Kasumi-1 (cell line): ENCODE measurements at regions not wholly inside any gene's neighbourhood (a gene's known extent, or its start where the extent isn't known, plus 50 kb on each side); places are given as distances from the start of the nearest gene placed in this dataset.
"Not testable (repeated sequence)": the region's sequence is repeated elsewhere in the genome, so short reads cannot be mapped to it uniquely, and the experiment has no call there.

Experiments used
- DNase-seq, 2 experiments: peaks; one replicate each; lab custom pipeline; 2025; lab: John Stamatoyannopoulos, UW

GRCh38 chr2:207328944-207329386 is 163.2 kb upstream of the KLF7 start:
- DNase-seq = no peak

DNA sequence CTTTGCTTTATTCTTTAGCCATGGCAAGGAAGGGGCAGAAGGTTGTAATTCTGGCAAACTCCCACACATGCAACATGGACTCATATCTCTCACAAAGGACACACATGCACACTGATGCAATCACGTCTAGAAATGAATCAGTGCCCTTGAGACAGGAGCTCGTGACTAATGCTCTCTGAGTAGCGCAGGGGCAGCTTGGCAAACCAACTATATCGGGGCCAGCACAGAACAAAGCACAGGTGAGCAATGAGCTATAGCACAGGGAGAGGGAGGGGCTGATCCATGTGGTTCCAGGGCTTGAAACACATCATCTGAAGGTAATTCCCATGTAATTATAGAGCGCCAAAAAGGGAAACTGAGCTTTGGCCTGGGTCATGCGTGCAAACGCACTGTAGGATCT is 165.2 kb upstream of the KLF7 start:
- DNase-seq = no peak

GRCh38 chr2:207331674-207332073 is 165.9 kb upstream of the KLF7 start:
- no peak for DNase-seq

DNA sequence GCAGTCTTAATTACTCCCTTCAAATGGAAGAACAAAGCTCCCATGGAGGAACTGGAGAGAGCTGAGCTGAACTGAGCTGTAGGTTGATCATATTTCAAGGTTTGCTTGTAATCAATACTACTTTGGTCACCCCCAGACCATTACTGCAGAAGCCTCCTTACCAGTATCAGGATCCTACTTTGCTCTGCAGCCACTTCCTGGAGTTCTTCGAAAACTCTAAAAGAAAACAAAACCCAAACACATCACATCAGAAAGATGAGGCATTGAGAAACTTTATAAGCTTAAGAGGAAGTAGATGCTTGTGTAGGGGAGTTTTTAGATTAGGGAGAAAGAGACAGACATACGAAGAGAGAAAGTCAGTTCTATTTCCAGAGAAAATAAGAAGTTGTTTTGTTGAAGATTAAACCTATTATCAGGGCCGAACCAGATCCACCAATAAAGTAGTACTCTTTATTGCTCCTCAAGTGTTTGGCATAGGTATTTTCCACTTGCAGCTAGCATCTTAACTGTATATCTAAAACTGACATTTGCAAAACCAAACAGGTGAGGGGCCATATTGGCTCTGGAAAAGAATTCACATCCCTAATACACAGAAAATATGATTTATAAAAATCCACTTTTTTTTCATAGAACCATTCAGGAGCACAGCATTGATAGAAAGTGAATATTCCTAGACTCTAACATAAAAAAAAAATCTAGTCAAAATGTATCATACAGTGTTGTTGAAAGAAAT is 166.9 kb upstream of the KLF7 start:
- peak in 1 of 2 experiments; percentile 10 for DNase-seq

DNA sequence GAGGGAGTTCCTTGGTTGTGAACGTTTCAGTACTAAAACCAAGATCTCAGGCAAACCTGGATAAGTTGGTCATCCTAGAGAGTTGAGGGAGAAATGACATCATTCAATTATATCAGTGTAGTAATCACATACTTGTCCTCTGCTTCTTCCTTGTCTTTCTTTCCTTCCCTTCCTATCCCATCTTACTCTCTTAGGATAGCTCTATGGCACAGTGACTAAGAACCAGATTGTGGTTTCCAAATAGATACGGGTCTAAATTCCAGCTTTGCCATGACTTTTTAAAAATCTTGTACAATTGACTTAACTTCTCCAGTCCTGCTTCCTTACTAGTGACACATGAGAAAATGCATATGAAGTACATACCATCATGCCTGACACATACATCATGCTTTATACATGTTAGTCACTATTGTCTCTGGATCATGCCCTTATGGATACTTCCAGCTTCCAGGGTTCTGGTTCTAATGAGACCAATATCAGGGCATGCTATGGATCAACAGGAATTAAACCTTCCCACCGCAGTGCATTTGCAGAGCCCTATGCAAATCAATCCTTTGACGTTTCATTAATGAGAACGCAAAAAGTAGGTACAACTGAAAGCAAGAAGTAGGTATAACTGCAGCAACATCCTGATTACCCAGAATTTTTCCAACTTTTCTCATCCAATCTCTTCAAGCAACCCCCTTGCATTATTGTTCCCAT is 168.0 kb upstream of the KLF7 start:
- DNase-seq = no peak

GRCh38 chr2:207334301-207334623 is 168.5 kb upstream of the KLF7 start:
- no peak for DNase-seq

- no peak for DNase-seq
Measured at GRCh38 chr2:207334624-207335371, 169.1 kb upstream of the KLF7 start.

- DNase-seq = no peak
Measured at GRCh38 chr2:207337234-207338219, 171.8 kb upstream of the KLF7 start.

DNA sequence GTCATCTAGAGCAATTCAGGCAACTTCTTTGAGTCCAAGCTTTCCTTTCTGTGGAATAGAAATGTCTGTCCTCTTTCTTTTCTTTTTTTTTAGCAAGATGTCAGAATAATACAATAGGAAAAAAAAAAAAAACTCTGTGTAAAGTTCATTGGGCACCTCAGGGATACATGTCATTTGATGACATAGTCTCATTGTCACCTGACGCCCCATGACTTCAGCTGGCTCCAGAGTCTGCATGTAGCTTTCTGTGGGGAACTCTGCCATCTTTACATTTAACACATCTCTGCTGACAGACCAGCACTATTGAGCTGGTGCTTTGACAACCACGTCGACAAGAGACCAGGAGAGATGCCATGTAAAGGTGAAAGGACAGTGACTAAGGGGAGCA is 172.5 kb upstream of the KLF7 start:
- no peak for DNase-seq

DNA sequence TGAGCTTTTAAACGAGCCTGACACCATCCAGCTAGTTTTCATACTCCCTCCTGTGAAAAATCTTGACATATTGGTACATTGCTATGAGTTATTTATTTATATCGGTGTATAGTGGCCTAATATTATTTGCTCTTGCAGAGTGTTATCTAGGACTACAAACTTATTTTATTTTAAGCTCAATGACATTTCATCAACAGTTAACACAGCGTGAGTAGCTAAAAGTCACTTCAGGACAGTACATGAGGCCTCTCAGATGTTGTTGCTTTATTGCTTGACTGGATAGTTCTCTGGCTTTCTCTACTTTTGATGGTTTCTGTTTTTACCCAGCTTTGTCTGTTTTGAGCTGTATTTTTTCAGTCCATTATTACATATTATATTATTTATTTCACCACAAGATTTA is 172.9 kb upstream of the KLF7 start:
- no peak for DNase-seq

GRCh38 chr2:207341112-207341750 is 175.5 kb upstream of the KLF7 start:
- no peak for DNase-seq

DNA sequence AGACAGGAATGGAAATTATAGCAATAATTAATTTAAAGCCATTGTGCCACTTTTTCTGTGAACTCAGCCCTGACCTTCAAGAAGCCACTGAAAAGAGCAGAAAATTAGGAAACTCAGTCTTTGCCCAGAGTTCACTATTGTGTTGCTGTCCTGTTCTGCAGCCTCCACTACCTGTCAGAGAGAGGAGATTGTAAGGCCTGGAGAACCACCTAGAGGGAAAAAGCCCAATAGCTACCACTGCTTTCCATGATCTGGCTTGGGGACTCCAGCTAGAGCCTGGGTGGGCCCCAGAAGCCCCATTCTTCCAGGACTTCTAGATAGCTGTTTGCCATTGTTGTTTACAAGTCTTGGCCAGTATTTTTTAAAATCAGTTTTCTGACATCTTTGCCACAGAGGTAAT is 176.1 kb upstream of the KLF7 start:
- DNase-seq = no peak

- DNase-seq = not testable (repeated sequence)
Measured at GRCh38 chr2:207344596-207345394, 179.0 kb upstream of the KLF7 start.

- DNase-seq = no peak
Measured at GRCh38 chr2:207351171-207351570, 178.6 kb upstream of the CREB1 start.

- no peak for DNase-seq
Measured at GRCh38 chr2:207352978-207353671, 176.6 kb upstream of the CREB1 start.

DNA sequence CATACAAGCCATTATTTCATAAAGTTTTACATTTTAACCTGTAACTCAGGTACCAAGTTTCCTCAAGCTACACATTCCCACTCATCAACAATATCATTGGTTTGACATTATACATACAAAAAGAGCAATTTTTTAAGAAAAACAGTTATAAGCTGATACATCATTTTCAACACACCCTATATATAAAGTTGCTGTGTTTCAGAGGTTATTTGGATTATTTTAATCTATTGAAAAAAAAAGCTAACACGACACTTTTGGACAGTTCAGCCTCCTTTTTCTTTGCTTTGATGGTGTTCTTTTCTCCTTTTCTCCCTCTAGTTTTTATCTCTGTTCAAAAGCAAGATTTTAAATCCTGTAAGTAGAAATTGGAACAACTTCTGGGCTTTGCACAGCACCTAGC is 175.9 kb upstream of the CREB1 start:
- DNase-seq = no peak

DNA sequence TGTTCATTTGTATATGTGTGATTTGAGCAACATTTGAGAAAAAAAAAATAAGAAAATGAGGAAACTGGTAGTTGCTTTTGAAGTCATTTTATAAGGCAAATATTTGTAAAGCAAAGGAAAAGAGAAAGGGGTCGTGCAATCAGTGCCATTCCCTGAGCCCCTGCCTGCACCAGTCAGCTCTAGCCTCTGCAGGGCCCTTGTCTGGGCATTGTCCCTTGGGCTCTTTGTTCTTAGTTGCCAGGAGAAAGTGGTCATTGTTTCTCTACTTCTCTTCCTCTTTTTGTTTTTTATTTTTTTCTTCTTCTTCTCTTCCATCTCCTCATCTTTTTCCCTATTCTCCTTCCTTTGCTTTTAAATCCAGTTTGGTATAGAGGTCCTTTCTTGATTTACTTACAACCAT is 175.3 kb upstream of the CREB1 start:
- DNase-seq = no peak

DNA sequence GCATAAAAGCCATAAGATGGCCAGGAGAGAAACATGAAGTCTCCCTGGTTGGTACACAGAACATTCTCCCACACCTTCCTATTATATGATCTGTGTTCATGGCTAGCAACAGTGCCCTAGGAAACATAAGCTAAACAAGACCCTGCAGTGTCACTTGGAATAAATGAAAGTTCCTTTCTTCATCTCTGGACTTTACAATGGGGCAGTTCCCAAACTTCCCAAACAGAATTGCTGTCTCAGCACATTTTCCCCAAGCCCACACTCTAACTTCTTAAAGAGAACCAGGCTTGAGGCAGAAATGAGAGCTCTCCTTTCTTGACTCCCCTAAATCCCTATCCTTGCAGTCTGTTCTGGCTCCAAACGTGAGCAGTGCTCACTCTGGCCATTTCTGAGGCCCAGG is 173.2 kb upstream of the CREB1 start:
- no peak for DNase-seq

DNA sequence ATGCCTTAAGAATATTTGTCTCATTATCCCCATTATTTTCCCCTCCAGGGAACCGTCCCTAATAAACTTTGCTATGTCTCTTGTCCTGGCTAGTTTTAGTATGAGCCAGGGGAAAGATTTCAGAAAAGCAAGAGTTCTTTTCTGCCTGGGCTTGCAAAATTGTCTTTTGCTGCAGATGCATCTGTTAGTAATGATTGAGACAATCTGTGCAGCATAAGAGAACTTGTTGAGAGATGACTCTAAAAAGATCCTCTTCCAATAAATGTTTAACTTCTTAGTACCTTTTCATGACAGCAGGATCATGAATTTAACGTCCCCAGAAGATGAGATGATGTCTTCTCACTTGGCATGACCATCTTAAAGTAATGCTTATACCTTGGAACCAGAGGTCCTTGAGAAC is 172.5 kb upstream of the CREB1 start:
- no peak for DNase-seq

DNA sequence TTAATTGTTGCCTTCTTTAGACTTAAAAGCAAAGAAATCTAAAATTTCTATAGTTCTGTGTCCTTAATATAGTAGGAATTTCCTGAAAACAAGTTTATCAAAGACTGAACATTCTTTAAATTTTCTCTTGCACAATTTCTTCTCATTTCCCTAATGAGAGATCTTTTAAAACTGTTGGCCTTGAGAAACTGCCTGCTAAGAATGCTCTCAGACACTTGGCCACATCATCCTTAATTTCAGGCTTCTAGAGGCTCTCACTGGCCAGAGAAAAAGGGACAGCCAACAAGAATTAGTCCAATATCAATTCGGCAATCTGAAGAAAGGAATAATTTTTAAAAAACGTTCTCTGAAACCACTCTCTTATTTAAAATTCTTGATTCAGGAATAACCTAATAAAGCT is 167.0 kb upstream of the CREB1 start:
- DNase-seq = no peak
